ENCODE measurements at regions not wholly inside any gene's neighbourhood (a gene's known extent, or its start where the extent isn't known, plus 50 kb on each side); places are given as distances from the start of the nearest gene placed in this dataset.
"Not testable (repeated sequence)": the region's sequence is repeated elsewhere in the genome, so short reads cannot be mapped to it uniquely, and the experiment has no call there.

- no peak for DNase-seq
Measured at GRCh38 chr4:134999169-134999568, 797.6 kb upstream of the PABPC4L start.

- no peak for DNase-seq
Measured at GRCh38 chr4:134961963-134962362, 760.4 kb upstream of the PABPC4L start.

- DNase-seq = no peak
Measured at GRCh38 chr4:134958862-134959261, 757.3 kb upstream of the PABPC4L start.

- no peak for DNase-seq
Measured at GRCh38 chr4:134955059-134955458, 753.5 kb upstream of the PABPC4L start.

GRCh38 chr4:134952775-134953174 lies 751.2 kb upstream of the PABPC4L start:
- DNase-seq = no peak

GRCh38 chr4:134952305-134952704 lies 750.7 kb upstream of the PABPC4L start:
- no peak for DNase-seq

GRCh38 chr4:134948110-134948642 lies 746.6 kb upstream of the PABPC4L start:
- no peak for DNase-seq

GRCh38 chr4:134944115-134944514 lies 742.5 kb upstream of the PABPC4L start:
- no peak for DNase-seq

GRCh38 chr4:134936014-134936413 lies 734.4 kb upstream of the PABPC4L start:
- no peak for DNase-seq

GRCh38 chr4:134935320-134935719 lies 733.7 kb upstream of the PABPC4L start:
- no peak for DNase-seq

GRCh38 chr4:134934036-134934808 lies 732.6 kb upstream of the PABPC4L start:
- DNase-seq = no peak

- no peak for DNase-seq
Measured at GRCh38 chr4:134915355-134915754, 713.8 kb upstream of the PABPC4L start.

GRCh38 chr4:134914250-134914649 lies 712.7 kb upstream of the PABPC4L start:
- DNase-seq = not testable (repeated sequence)

- no peak for DNase-seq
Measured at GRCh38 chr4:134911941-134912340, 710.4 kb upstream of the PABPC4L start.

GRCh38 chr4:134906404-134907023 lies 704.9 kb upstream of the PABPC4L start:
- no peak for DNase-seq

GRCh38 chr4:134905061-134905460 lies 703.5 kb upstream of the PABPC4L start:
- no peak for DNase-seq

GRCh38 chr4:134888156-134888555 lies 686.6 kb upstream of the PABPC4L start:
- no peak for DNase-seq

- no peak for DNase-seq
Measured at GRCh38 chr4:134885436-134885835, 683.8 kb upstream of the PABPC4L start.

GRCh38 chr4:134883831-134884449 lies 682.4 kb upstream of the PABPC4L start:
- no peak for DNase-seq

GRCh38 chr4:134879019-134879418 lies 677.4 kb upstream of the PABPC4L start:
- DNase-seq = no peak

GRCh38 chr4:134867027-134867426 lies 665.4 kb upstream of the PABPC4L start:
- DNase-seq = no peak

GRCh38 chr4:134865675-134866074 lies 664.1 kb upstream of the PABPC4L start:
- DNase-seq = no peak

- DNase-seq = no peak
Measured at GRCh38 chr4:134862116-134862515, 660.5 kb upstream of the PABPC4L start.

GRCh38 chr4:134848681-134849080 lies 647.1 kb upstream of the PABPC4L start:
- DNase-seq = no peak
